ENCODE measurements at regions not wholly inside any gene's neighbourhood (a gene's known extent, or its start where the extent isn't known, plus 50 kb on each side); places are given as distances from the start of the nearest gene placed in this dataset.

DNA sequence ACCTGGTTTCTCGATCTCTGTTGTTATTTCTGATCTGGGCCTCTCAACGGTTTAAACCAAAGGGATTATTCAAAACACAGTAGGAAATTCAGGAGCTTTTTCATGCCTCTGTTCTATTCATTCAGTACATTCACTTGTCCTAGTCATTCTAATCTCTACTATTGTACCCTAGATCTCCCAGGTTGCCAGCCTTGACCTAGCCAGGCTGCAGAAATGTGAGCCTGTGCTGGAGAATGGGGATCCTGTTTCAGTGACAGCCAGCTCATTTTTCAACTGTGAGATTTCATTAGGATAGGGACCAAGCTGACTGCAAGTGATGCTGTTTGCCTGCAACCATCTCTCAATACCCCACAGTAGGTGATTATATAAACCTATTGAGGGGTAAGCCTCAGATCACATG, 186.2 kb downstream of the CMPK2 start:
- DNase-seq, result no peak
- H3K27me3 ChIP-seq, result no peaks in the 10 kb centered on the region
- H3K9ac ChIP-seq (ENCODE audit: low read depth in 2 of 2, low read length in 2 of 2), result no peak overlapping the region
- no peak overlapping the region for H3K27ac ChIP-seq
- intact Hi-C loops (cut with DNase I), result no loop called here
- H3K4me1 ChIP-seq, result no peaks in the 10 kb centered on the region
- H3K9me3 ChIP-seq, result no peaks in the 10 kb centered on the region
- H3K36me3 ChIP-seq, result no peaks in the 10 kb centered on the region
- TF ChIP-seq, protein P1, sequence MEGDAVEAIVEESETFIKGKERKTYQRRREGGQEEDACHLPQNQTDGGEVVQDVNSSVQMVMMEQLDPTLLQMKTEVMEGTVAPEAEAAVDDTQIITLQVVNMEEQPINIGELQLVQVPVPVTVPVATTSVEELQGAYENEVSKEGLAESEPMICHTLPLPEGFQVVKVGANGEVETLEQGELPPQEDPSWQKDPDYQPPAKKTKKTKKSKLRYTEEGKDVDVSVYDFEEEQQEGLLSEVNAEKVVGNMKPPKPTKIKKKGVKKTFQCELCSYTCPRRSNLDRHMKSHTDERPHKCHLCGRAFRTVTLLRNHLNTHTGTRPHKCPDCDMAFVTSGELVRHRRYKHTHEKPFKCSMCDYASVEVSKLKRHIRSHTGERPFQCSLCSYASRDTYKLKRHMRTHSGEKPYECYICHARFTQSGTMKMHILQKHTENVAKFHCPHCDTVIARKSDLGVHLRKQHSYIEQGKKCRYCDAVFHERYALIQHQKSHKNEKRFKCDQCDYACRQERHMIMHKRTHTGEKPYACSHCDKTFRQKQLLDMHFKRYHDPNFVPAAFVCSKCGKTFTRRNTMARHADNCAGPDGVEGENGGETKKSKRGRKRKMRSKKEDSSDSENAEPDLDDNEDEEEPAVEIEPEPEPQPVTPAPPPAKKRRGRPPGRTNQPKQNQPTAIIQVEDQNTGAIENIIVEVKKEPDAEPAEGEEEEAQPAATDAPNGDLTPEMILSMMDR (IDR thresholded peaks at IDR 0.05), result no peak
- H3K4me3 ChIP-seq, result no peak overlapping the region

DNA sequence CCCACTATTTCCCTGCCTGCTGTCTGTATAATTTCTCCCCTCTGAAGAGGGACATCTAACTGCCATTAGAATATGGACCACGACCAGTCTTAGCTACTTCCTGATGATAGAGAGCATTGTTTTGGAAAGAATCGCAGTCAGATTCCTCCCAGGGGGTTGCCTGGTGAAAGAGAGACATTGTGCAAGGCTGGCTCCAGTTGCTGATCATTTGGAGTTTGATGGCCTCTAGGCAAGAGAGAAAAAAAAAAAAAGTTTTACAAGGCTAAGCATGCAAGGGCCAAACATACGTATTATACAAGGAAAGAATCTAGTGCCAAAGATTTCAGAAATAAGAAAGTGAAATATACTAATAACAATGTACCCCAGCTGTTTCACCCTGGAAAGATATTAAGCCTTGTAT, 182.2 kb downstream of the CMPK2 start:
- no peaks in the 10 kb centered on the region for H3K9me3 ChIP-seq
- TF ChIP-seq, protein P1 (IDR thresholded peaks at IDR 0.05), result no peak
- H3K36me3 ChIP-seq, result no peaks in the 10 kb centered on the region
- H3K9ac ChIP-seq (ENCODE audit: low read depth in 2 of 2, low read length in 2 of 2), result no peak overlapping the region
- intact Hi-C loops (cut with DNase I), result no loop called here
- H3K4me1 ChIP-seq, result no peaks in the 10 kb centered on the region
- H3K4me3 ChIP-seq, result no peak overlapping the region
- H3K27ac ChIP-seq, result no peak overlapping the region
- no peaks in the 10 kb centered on the region for H3K27me3 ChIP-seq
- DNase-seq, result no peak

DNA sequence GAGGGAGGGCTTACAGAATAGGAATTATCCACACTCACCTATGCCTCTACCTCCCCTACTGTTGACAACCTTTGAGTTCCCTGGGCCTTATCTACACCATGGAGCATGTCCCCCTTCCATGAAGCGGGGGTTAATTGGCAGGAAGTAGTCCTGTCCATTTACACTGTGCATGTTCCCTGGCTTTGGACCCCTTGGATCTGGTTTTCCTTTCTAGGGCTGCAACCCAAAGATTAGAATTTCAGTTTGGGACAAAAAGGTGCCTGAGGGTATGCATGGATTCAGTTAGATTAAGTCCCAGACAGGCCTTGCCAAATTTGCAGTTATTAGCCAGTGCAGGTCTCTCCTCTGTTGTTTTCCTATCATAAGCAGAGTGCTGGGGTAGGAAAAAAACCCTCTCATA, 180.3 kb downstream of the CMPK2 start:
- Histone ChIP-seq H3K27ac (no peak overlapping the region), H3K9ac (ENCODE audit: low read depth in 2 of 2, low read length in 2 of 2) (no peak overlapping the region), H3K27me3 (no peaks in the 10 kb centered on the region), H3K4me1 (no peaks in the 10 kb centered on the region), H3K9me3 (no peaks in the 10 kb centered on the region), H3K36me3 (no peaks in the 10 kb centered on the region), H3K4me3 (no peak overlapping the region)
- DNase-seq, result no peak
- TF ChIP-seq, protein P1 (IDR thresholded peaks at IDR 0.05), result no peak
- intact Hi-C loops (cut with DNase I), result no loop called here

DNA sequence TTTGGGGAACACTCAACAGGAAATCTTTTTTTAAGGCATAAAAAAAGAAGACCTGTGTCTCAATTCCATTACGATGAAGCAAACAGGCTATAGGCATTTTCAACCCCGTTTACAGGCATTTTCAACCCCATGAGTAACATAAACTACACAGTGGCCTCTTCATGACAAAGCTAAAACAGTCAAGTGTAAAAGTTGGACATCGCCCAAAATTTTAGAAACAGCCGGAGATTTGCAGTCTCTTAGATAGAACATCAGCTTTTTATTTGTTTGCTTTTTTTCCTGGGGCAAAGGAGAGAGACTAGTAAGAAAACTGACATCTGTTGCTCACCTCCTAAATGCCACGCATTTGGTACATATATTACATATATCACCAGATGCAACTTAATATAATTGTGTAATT, 173.7 kb downstream of the CMPK2 start:
- Histone ChIP-seq H3K9ac (ENCODE audit: low read depth in 2 of 2, low read length in 2 of 2) (no peak overlapping the region), H3K9me3 (no peaks in the 10 kb centered on the region), H3K27ac (no peak overlapping the region), H3K4me1 (no peaks in the 10 kb centered on the region), H3K27me3 (no peaks in the 10 kb centered on the region), H3K4me3 (no peak overlapping the region), H3K36me3 (no peaks in the 10 kb centered on the region)
- TF ChIP-seq, protein P1 (IDR thresholded peaks at IDR 0.05), result no peak
- DNase-seq, result no peak
- intact Hi-C loops (cut with DNase I), result no loop called here

DNA sequence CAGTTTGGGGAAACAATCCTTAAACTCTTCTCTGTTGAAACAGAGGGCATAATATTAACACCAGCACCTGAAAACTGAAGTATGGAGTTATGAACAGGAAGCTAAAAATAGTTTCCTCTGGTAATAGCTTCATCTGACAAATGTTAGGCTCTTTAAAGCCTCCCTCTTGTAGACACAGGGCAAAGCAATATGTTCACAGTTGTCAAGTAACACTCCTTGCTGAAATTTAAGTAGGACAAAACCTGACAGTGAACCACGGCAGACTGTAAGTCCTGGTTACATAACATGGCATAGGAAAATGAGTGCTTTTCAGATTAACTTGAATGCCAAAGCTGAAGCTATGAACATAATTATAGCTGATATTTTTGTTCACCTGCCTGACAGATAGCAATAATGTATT, 172.9 kb downstream of the CMPK2 start:
- Histone ChIP-seq H3K36me3 (no peaks in the 10 kb centered on the region), H3K27me3 (no peaks in the 10 kb centered on the region), H3K4me1 (no peaks in the 10 kb centered on the region), H3K27ac (no peak overlapping the region), H3K9ac (ENCODE audit: low read depth in 2 of 2, low read length in 2 of 2) (no peak overlapping the region), H3K4me3 (no peak overlapping the region), H3K9me3 (no peaks in the 10 kb centered on the region)
- no peak for DNase-seq
- TF ChIP-seq, protein P1 (IDR thresholded peaks at IDR 0.05), result no peak
- intact Hi-C loops (cut with DNase I), result no loop called here

DNA sequence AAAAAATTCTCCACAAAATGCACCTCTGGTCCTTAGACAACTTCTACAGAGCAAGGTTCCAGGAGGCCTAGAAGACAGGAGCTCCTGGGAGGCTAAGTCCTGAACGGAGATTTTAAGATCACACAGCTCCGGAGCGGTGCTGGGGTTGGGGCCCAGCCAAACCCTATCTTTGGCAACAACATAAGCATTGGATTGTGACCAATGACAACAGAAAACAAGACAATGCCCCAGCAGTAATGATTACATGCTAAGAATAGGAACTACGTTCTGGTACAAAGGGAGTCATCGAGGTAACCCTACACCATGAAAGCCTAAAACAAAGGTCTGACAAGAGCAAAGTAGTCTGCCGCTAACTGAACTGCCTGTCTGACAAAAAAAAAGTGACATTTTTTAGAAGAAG, 171.2 kb downstream of the CMPK2 start:
- intact Hi-C loops (cut with DNase I), result no loop called here
- no peak overlapping the region for H3K27ac ChIP-seq
- no peaks in the 10 kb centered on the region for H3K9me3 ChIP-seq
- TF ChIP-seq, protein P1 (IDR thresholded peaks at IDR 0.05), result no peak
- H3K27me3 ChIP-seq, result no peaks in the 10 kb centered on the region
- no peak overlapping the region for H3K9ac ChIP-seq (ENCODE audit: low read depth in 2 of 2, low read length in 2 of 2)
- no peak for DNase-seq
- H3K4me3 ChIP-seq, result no peak overlapping the region
- no peaks in the 10 kb centered on the region for H3K36me3 ChIP-seq
- H3K4me1 ChIP-seq, result no peaks in the 10 kb centered on the region
